ENCODE measurements at regions not wholly inside any gene's neighbourhood (a gene's known extent, or its start where the extent isn't known, plus 50 kb on each side); places are given as distances from the start of the nearest gene placed in this dataset.

GRCh38 chr11:130645843-130646197 lies 197.4 kb downstream of the ADAMTS15 start:
- TF ChIP-seq CTCF (IDR thresholded peaks at IDR 0.05) (no peak), EZH2 (IDR thresholded peaks at IDR 0.05; ENCODE audit: borderline replicate concordance, insufficient read depth, low read depth, low read length, poor library complexity, severe bottlenecking) (no peak)

Data from B cell (primary cell).